Stimulated activated CD8-positive, alpha-beta memory T cell treated with anti-CD3 and anti-CD28 coated beads, Interleukin-12 subunit alpha, Interleukin-12 subunit beta, amount 100 ng/mL, for 1 hour (primary cell): ENCODE measurements at regions not wholly inside any gene's neighbourhood (a gene's known extent, or its start where the extent isn't known, plus 50 kb on each side); places are given as distances from the start of the nearest gene placed in this dataset.

ENCODE experiments used
- DNase-seq: peaks from one replicate; pipeline ENCODE4 v3.0.0-alpha.2; 2020; ENCODE audit warnings: low read depth

DNA sequence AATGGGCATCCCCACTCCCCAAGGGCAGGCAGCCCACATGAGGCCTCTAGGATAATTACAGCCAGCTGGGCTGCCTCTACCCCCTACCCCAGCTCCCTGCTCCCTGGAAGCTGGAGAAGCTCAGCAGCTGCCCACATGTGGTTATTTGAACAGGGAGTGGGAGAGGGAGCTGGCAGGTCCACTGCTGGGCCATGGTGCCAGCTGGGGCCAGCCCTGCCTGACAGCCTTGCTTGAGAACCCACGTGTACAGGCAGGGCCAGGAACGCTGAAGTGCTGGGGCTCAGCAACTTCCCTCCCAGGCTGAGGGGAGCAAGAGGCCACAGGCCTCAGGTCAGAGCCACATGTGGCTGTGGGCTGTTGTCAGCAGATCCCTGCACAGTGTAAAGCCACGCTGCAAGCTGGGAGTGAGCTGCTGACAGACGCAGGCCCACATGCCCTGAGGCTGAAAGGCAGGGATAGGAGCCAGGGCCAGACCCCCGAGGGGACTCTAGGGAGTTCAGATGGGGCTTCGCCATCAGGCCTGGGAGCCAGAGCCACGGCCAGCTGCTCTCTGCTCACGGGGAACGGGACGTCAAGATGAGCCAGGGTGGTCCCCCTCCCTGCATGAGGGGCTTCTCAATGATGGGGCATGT lies 129.0 kb downstream of the SYF2 start:
- DNase-seq = no peak

DNA sequence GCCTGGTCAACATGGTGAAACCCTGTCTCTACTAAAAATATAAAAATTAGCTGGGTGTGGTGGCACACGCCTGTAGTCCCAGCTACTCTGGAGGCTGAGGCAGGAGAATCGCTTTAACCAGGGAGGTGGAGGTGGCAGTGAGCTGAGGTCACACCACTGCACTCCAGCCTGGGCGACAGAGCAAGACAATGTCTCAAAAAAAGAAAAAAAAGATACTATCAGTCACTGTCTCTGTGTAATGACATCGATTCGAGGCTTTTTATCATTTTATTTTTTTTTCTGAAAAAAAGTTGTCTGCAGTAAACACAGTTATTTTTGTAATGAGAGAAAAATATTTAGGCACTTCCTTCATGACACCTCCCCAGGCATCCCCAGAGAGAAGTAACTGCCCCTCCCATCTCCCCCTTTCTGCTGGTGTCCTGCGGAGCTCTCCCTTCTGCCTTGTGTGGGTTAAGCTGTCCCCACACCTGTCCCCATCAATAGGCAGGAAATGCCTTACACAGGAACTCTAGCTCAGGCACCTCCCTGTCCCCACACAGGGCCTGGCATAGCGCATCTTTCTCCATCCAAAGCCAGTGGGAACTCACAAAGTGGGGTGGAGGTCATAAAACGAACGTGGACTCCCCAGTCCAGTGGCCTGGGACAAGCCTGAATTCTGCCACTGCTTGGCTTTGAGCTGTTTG lies 132.0 kb downstream of the SYF2 start:
- no peak for DNase-seq

DNA sequence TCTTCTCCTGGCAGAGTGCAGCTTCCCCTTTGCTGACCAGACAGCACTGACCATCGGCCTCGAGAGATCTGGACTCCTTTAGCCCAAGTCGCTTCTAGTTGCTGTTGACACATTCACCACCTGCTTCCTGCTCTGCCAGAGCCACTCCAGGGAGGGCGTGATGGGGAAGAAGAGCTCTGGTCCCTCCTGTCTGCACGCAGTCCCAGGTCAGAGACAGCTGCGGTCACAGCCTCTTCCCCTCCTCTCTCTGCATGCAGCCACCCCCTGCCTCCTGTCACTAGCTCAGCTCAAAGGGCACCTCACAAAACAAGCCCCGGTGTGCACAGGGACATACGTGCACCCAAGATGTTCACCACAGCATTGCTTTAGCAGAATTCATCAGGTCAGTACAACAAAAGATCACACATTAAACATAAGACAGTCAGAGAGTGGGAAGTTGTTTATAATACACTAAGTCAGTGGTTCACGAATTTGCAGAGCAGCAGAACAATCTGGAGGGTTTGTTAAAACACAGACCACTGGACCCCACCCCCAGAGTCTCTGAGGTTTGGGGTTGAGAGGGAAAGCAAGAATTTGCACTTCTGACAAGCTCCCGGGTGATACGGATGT lies 132.9 kb downstream of the SYF2 start:
- no peak for DNase-seq

DNA sequence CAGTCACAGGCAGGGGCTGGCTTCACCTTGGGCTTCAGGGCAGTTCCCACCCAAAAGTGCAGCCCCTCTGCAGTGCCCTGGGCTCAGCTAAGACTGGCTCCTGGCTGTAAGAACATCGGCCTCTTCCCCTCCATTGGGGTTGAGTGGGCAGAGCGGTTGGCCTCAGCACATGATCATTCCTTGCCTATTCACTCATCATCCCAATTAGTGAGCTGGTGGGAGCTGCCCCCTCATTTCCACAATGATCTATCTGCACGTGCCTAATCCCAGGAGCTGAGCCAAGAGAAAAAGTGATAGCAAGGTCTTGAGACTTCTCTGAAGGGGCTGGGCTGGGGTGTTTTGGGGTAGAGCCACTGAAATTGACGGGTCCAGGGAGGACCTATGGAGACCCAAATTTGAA lies 133.6 kb downstream of the SYF2 start:
- DNase-seq = no peak

DNA sequence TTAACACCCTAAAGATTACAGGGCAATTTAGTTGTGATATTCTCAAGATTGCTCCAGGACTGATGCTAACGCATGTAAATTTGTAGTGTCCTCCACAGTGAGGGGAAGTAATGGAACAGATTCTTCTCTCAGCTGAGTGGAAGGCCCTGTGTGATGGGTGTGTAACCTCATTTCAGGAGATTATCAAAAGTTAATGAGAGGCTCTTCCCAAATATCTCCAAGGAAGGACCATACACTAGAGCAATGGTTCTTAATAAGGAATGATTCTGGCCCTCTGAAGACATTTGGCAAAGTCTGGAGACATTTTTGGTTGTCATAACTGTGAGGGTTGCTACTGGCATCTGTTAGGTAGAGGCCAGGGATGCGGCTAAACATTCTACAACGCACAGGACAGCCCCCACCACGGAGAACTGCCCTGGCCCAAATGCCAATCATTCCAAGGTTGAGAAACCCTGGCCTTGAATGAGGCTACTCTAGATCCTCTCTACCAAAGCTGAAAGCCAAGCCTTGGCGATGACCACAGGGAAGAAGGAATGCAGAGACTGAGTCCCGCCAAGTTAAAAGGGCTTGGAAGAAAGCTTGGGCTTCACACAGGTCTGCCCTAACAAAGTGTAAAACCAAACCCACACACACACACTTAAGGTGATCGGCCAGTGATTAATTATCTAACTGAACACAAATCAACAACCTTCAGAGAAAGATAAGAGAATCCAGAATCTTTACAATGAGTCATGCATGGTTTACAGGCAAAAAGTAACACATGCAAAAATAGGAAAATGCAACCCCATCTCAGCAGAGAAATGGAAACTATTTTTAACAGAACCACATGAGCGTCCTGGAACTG lies 135.8 kb downstream of the SYF2 start:
- DNase-seq = no peak

DNA sequence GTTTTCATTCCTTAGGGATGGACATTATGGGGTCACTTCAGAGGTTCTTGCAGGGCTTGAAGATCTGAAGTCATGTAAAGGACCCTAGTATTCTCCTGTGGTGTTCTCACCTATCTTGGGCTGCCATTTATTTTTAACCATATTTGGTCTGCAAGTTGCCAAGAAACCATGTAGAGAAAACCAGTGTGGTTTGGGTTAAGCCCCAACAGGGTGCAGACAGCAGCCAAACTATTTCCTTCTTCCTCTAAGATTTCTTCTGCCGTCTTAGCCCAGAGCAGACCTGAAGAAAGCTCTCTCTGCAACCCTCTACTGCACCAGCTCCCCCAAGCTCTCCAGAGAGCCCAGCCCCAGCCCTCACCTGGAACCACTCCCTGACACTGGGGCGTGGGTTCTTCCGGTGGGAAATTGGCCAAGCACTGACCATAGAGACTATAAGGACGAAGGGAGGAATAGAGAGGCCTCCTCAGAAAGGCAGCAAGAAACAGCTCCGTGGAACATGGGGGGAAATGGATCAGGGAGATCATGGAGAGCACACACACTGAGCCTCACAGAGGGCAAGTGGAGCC lies 136.6 kb downstream of the SYF2 start:
- DNase-seq = no peak

DNA sequence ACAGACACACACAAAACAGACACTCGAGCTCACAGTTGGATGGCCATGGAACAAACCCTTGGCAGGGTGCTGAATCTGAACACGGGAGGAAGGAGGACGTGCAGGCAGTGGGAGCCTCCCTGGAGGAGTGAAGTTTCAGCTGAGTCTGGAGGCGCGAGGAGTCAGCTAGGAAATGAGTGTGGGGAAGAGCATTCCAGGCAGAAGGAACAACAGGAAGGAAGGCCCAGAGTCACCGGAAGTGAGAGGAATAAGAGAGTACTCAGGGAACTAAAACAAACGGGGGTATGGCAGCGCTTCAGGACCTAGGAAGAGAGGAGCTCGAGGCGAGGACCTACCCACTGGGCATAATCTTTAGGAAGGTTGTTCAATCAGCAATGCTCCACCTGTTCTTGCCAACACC lies 137.3 kb downstream of the SYF2 start:
- DNase-seq = no peak

DNA sequence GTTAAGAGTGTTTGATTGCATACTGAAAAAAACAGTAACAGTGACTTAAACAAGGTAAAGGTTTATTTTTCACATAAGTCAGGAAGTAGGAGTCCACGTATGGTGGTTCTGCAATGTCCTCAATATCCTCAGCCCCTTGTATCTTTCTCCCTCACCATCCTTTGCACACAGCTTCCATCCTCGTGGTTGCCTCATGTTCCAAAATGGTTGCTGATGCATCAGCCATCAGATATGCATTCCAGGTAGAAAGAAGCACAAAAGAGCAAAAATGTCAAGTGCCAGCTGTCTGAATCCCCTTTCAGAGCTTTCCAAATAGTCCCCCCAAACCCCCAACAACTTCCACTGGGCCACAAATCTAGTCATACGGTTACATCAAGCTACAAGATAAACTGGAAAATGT lies 138.1 kb downstream of the SYF2 start:
- no peak for DNase-seq

DNA sequence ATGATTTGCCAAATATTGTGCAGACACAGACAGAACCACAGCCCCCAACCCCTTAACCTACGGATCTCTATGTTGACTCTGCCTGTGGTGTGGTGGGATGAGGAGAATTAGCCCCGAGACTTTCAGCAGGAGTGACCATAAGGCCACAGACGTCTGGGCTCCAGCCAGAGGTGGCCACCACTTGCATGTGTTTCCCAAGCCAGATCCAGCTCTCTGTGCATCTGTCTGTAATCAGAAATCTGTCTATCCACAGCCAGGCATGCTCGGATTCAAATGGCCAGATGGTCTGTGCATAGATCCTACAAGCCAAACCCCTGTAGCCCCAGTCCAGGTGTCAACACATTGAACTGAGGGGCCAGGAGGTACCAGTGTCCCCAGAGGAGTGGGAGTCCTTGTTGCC lies 140.6 kb downstream of the SYF2 start:
- DNase-seq = no peak

DNA sequence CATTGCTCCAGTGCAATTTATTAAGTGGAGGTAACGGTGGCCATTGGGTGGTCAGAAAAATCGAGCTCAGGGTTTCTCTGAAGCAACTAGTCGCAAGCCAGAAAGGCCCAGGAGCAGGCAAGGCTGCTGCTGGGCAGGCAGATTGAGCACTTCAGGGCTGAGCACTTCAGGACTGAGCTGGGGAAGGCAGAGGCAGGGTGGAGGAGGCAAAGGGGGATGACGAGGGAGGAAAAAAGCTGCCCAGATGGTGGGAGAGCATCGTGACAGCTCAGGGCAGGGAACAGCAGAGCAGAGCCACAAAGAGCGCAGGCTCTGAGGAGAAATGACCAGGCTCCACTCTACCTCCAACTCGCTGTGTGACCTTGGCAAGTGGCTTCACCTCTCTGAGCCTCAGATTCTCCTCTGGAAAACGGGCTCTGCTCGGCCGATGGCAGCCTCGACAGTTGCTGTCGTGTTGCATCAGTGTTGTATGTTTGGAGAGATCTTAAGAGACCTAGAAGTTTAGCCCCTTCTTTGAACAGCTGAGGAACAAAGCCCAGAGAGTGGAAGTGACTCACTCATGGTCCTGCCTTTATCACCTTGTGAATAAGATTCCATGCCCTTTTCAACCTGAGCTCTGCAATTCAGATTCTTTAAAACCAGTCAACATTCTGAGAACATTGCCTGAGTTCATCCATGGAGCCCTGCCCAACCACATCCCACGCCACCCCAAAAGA lies 141.4 kb downstream of the SYF2 start:
- DNase-seq = no peak

DNA sequence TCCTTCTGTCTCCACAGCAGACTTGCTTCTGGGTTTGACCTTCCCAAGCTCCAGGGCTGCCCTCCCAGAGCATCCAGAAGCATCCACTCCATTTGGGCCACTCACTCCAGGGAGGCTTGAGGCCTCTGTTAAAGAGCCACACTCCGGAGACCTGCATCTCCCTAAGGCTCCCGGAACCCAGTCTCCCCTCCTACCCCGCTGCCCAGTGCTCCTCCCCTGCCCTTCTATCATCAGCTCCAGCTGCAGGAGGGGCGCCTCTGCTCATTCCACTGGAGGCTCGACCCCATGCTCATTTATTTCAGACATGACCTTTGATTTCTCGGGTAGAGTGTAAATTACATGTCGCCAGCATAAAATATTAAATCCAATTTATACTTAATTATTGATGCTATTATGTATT lies 142.5 kb downstream of the SYF2 start:
- DNase-seq = no peak

DNA sequence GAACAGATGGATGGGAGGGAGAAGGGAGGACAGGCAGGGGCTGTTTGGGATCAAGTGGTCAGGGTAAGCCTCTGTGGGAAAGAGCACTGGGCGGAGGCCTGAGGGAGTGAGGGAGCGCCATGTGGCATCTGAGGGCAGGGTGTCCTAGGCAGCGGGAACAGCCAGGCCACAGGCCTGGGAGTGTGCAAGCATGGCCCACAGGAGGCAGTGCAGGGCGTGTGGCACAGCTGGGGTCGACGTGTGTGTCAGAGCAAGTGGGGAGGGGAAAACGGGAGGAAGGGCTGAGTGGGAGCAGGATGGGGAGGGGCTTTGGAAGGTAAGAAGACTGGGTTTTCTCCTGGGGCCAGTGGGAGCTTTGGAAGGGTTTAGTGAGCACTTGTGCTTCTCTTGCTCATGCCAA lies 143.4 kb downstream of the SYF2 start:
- DNase-seq = no peak

DNA sequence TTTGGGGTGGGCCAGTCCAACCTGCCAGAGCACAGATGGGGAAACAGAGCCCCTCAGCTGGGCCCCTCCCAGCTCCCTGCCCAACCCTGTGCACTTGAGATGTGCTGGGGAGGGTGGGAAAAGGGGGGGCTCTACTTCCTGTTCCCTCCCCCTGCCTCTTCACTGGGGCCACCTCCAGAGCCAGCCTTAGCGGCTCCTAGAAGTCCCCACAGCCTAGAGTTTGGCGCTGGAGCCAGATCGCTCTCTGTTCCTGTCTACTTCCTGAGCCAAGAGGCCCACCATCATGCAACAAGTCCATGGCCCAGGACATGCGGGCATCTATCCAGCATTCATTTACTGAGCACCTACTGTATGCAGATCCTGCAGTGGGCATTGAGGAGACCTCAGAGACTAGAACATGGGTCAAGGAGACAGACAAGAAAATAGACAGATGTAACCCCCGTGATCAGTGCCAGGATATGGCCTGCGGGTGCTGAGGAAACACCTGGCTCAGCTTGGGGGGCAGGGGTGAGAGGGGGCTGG lies 144.1 kb downstream of the SYF2 start:
- no peak for DNase-seq

DNA sequence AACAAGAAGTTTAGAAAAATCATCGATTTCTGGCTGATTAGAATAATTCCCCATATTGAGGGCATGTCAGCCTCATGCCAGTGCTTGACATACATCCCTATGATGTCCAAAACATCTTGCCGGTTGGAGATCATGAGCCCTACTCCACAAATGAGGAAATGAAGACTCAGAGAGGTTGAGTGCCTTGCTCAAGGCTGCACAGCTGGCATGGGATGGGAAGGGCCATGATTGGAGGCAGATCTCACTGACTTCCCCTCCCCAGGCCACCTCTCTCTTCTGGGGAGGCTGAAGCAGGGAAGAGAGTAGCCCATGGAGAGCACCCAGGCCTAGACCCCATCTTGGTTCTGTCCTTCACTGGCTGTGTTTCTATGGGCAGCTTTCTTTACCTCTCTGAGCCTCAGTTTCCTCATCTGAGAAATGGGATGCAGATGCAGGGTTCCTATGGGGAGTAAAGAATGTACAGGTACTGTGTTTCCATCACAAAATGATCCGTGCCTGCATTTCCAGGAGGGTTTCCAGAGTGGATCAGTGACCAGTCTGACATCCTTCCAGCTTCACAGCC lies 145.7 kb downstream of the SYF2 start:
- no peak for DNase-seq

DNA sequence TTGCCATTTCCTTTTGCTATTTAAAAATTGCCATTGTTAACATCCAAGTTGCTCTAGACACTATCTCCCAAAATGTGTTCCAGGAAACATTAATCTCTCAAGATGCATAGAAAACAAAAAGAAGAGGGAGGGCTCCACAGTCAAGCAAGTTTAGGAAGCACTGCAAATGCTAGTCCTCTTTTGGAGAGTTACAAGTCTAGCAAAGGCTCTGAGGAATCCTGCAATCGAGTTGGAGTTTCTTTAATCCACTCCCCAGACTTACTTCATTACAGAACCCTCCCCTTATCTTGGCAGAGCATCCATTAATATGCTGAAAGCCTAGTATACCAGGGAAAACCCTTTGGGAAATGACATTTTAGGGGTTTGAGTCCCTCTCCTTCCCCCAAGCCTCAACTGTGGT lies 147.9 kb downstream of the SYF2 start:
- no peak for DNase-seq

DNA sequence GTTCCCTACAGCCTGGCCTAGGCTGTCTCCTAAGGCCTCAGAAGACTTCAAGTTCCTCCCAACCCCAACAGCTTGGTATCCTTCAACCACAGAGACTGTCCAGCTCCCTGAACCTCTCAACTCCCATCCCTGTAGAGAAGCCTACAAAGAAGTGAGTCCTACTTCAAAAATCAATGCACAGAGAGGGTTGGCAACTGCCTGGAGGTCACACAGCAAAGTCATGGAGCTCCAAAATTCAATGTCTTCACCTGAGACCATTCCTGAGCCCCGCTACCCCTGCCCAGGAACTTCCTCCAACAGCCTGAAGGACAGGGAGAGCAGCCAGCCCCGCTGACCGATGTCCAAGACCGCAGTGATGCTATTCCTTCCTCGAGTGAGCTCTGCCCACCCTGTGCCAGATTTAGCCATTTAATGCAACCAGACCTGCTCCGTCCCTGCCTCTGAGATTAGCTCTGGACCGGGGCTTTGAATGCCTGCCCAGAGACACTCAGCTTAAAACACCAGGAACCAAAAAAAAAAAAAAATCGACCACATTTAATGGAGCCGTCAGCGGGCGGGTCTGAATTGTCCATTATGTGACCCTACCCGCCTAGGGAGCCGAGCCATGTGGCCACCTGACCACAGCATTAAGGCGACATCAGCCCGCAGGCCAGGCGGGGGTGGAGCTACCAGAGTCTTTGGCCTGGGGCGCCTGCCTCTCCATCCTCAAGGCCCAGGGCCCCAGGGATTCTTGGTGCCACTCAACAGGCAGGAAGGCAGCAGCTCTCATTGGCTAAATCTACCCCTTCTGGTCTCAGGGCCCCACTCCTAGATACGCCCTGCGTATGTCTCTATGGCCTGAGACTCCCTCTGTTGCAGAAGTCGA lies 148.6 kb downstream of the SYF2 start:
- DNase-seq = no peak

DNA sequence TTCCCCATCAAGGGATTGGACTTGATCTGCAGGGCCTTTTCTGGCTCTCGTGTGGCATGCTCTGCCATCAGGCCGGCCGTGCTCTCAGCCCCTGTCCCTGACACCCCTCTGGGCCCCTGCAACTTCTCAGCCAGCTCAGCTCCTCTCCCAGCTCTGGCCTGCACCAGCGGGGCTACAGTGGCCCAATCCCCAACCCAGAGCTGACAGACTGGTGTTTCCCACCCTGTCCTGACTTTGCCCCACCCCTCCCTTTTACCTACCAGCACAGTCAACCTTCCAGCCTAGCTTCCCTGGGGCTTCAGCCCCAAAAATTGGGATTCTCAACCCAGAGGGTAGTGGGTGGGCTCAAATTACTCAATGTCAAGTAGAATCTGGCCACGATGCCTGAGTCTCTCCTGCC lies 149.3 kb downstream of the SYF2 start:
- DNase-seq = no peak

DNA sequence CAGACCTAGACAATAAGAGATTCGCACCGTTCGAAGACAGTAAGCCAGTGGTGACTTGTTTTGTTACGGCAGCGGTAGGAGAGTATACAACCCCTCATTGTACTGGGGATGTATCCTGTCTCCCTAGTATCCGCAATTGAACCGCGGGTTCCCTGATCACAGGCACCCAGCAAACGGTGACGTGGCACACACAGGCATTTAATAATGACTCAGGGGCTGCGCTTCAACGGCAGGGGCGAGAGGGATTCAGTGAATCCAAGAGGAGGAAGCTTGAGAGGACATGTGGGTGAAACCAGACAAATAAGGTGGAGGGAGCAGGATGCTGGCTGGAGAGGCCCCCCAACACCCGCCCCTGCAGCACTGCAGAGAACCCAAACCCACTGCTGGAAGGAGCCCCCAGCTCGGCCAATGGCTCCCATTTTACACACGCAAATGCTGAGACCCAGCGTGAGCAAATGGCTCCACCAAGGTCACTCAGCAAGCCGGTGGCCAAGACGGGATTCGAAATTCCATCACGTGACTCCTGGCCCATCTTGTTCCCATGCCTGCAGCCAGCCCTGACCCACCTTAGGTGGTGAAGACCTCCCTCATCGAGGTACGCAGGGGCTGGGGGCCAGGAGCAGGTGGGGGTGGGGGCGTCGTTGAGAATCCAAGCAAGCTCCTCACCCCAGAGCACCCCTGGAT lies 149.9 kb downstream of the SYF2 start:
- DNase-seq = no peak

DNA sequence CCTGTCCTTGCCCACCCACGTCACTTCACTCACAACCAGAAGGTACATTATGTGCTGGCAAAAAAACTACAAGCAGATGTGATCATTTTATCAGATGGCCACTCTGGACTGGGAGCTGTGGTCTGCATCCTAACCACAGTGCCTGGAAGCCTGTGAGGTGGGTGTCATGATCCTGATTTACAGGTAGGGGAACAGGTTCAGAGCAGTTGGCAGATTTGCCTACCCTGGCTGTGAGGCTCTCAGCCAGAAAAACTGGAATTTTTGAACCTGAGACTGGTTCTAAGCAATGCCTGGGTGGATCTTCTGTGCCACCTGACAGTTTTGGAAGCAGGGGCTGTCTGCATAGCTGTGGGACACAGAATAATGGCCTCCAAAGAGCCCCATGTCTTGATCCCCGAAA lies 150.8 kb downstream of the SYF2 start:
- DNase-seq = no peak
